Neutrophil (primary cell): ENCODE measurements at regions not wholly inside any gene's neighbourhood (a gene's known extent, or its start where the extent isn't known, plus 50 kb on each side); places are given as distances from the start of the nearest gene placed in this dataset.

Source experiments
- H3K27ac ChIP-seq: fragments of 200-600 bp; sonication (generic); 2 replicates; pipeline ENCODE4 v1.5.1; 2016; ENCODE audit warnings: mild to moderate bottlenecking, moderate library complexity
- H3K27me3 ChIP-seq: fragments of 200-600 bp; sonication (generic); 2 replicates; pipeline ENCODE4 v1.6.0; 2016; ENCODE audit warnings: mild to moderate bottlenecking
- H3K36me3 ChIP-seq: fragments of 200-600 bp; sonication (generic); 2 replicates; pipeline ENCODE4 v1.5.1; 2017
- H3K4me1 ChIP-seq, 2 experiments: fragments of 200-600 bp in 1 of 2; sonication (generic) in 1 of 2; 1 replicate in 1 of 2; 2 replicates in 1 of 2; pipeline versions ENCODE4 v1.5.1 to v1.6.1; 2013 to 2016; ENCODE audit warnings: low read depth in 1 of 2, low read length in 1 of 2, mild to moderate bottlenecking in 1 of 2, moderate library complexity in 1 of 2; ENCODE audit not compliant: control insufficient read depth in 1 of 2, insufficient read depth in 1 of 2
- H3K4me3 ChIP-seq, 2 experiments: fragments of 200-600 bp in 1 of 2; sonication (generic) in 1 of 2; 1 replicate in 1 of 2; 2 replicates in 1 of 2; pipeline ENCODE4 v1.5.1; 2013 to 2016; ENCODE audit warnings: low read depth in 1 of 2, low read length in 1 of 2, mild to moderate bottlenecking in 1 of 2, moderate library complexity in 1 of 2
- H3K9me3 ChIP-seq: fragments of 200-600 bp; sonication (generic); 2 replicates; pipeline ENCODE4 v1.5.1; 2016
- TF ChIP-seq, protein P1 (sequence below): fragments of 200-600 bp; sonication (generic); IDR thresholded peaks from 2 replicates; pipeline ENCODE4 v1.5.1; 2016; ENCODE audit warnings: antibody characterized with exemption

DNA sequence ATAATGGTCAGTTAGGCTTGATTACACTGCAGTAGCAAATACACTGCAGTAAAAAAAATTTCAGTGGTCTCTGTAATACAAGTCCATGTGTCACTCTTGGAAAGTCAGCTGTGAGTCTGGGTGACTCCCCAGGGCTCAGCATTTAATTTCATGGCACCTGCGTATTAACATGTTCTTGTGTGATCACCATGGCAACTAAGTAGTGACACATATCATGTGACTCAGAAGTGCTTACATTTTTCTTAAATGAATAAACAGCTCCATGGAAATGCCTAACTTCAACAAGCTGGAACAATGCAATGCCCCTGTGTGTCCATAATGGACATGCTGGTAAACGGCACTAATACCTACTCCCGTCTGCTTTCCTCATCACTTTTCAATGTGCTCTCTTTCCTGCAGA, 88.5 kb upstream of the ANO4 start:
- Histone ChIP-seq H3K4me1 (no peaks in the 10 kb centered on the region), H3K9me3 (no peaks in the 10 kb centered on the region), H3K27me3 (peaks cover 8% of the 10 kb centered on the region), H3K4me3 (no peak overlapping the region), H3K36me3 (no peaks in the 10 kb centered on the region), H3K27ac (no peak overlapping the region)
- TF ChIP-seq, protein P1, sequence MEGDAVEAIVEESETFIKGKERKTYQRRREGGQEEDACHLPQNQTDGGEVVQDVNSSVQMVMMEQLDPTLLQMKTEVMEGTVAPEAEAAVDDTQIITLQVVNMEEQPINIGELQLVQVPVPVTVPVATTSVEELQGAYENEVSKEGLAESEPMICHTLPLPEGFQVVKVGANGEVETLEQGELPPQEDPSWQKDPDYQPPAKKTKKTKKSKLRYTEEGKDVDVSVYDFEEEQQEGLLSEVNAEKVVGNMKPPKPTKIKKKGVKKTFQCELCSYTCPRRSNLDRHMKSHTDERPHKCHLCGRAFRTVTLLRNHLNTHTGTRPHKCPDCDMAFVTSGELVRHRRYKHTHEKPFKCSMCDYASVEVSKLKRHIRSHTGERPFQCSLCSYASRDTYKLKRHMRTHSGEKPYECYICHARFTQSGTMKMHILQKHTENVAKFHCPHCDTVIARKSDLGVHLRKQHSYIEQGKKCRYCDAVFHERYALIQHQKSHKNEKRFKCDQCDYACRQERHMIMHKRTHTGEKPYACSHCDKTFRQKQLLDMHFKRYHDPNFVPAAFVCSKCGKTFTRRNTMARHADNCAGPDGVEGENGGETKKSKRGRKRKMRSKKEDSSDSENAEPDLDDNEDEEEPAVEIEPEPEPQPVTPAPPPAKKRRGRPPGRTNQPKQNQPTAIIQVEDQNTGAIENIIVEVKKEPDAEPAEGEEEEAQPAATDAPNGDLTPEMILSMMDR = no peak

- no peaks in the 10 kb centered on the region for H3K9me3 ChIP-seq
- H3K4me3 ChIP-seq = no peak overlapping the region
- peaks cover 11% of the 10 kb centered on the region for H3K27me3 ChIP-seq
- no peaks in the 10 kb centered on the region for H3K36me3 ChIP-seq
- no peak overlapping the region for H3K27ac ChIP-seq
- H3K4me1 ChIP-seq = no peaks in the 10 kb centered on the region
- TF ChIP-seq, protein P1 = no peak
Measured at GRCh38 chr12:100708591-100708990, 86.0 kb upstream of the ANO4 start.

DNA sequence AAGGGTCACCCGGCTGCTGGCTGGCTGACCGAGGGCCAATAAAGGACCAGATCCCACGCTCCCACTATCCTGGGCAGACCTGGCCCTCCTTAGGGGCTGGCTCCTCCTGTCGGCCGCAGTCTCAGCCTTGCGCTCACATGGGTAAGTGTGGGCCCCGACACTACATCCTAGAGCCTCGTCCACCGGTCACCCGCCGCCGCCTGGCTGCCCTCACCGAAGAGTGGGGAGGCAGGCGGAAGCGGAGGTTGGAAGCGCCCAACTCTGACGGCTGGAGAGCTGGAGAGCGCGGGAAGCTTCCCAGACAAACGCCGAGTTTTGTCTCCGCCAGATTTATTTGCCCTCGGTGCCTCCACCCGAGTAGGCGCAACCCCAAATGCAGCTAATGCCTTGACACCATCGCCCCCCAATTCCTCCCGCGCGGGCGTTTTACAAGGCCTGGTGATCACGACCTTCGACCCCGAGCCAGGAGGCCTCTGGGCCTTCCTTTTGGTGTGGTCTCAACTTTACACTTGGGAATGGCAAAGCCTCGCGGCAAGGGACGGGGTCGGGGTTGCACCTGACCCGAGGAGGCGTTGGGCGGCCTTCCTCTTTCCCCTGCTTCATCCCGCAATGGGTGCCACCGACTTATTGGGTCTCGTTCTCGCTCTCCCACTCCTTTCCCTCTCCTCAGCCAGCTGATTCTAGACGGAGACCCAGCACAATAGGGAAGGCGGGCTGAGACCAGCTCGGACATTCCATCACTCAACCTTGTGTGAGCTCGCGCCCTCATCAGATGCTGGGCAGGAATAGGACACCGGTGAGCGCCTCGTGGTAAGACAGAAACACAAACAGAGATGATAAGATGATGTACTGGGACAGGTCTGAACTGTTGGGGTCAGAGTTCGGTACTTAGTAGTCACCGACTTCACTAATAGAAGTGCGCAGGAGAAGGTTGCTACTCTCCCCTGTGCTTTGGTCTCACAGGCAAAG, 78.3 kb upstream of the ANO4 start:
- no peaks in the 10 kb centered on the region for H3K9me3 ChIP-seq
- H3K4me3 ChIP-seq = no peak overlapping the region
- no peak overlapping the region for H3K27ac ChIP-seq
- peaks cover 80% of the 10 kb centered on the region for H3K27me3 ChIP-seq
- TF ChIP-seq, protein P1 = no peak
- H3K4me1 ChIP-seq = no peaks in the 10 kb centered on the region
- no peaks in the 10 kb centered on the region for H3K36me3 ChIP-seq

DNA sequence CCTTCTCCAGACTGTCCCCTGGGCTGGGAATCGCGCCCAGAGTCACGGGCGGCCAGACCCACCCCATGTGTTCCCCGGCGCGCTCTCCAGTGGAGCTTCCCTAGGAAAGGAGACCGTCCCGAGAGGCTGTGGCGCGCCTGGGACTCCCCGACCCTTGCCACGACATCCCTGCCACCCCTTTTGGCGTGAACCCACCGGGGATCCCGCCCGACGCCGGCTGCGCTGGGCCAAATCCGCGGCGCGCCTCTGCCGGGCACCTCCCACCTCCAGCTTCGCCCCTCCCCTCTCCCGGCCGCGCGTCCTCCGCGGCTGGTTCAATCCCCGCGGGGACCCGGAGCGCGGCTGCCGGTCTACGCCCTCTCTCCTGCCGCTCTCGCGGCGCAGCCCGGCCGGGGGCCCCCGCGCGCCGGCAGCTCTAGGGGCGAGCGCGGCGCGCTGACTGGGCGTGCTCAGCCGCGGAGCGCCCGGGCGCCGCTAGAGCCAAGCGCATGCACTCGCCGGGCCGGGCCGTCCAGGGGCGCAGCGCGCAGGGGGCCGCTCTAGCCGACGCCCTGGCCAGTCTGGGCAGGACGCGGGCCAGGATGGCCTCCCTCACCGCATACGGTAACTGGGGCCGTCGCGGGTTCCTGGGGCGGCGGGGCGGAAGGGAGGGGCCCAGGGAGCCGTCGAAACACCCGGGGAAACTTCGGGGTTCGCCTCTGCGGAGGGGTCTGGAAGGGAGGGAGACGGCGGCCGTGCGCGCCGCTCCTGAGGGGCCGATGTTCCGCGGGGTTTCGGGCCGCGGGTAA, 77.4 kb upstream of the ANO4 start:
- H3K9me3 ChIP-seq = no peaks in the 10 kb centered on the region
- TF ChIP-seq, protein P1 = no peak
- no peak overlapping the region for H3K4me3 ChIP-seq
- H3K4me1 ChIP-seq = no peaks in the 10 kb centered on the region
- no peak overlapping the region for H3K27ac ChIP-seq
- peaks cover 84% of the 10 kb centered on the region for H3K27me3 ChIP-seq
- H3K36me3 ChIP-seq = no peaks in the 10 kb centered on the region

DNA sequence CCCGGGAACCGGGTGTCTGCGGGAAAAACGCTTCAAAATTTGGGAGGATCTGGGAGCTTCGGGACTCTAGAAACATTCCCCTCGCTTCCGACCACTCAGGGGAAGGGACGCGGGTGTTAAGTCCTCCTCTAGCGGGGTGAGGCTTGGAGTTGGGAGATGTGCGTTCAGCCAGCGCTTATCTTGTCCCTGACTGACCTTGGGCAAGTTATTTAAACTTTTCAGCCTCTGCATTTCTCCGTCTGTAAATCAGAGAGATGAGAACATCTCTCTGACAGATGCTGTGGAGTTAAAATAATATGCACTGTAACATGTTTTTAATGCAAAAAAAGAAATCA, 76.9 kb upstream of the ANO4 start:
- no peaks in the 10 kb centered on the region for H3K4me1 ChIP-seq
- H3K27ac ChIP-seq = no peak overlapping the region
- no peaks in the 10 kb centered on the region for H3K36me3 ChIP-seq
- H3K4me3 ChIP-seq = no peak overlapping the region
- H3K27me3 ChIP-seq = peaks cover 84% of the 10 kb centered on the region
- no peaks in the 10 kb centered on the region for H3K9me3 ChIP-seq
- TF ChIP-seq, protein P1 = no peak
